ENCODE measurements at regions not wholly inside any gene's neighbourhood (a gene's known extent, or its start where the extent isn't known, plus 50 kb on each side); places are given as distances from the start of the nearest gene placed in this dataset.

- H3K4me3 ChIP-seq (ENCODE audit: low read depth, low read length): no peak overlapping the region
- no peak for DNase-seq (ENCODE audit: low read depth)
- TF ChIP-seq, protein P1, sequence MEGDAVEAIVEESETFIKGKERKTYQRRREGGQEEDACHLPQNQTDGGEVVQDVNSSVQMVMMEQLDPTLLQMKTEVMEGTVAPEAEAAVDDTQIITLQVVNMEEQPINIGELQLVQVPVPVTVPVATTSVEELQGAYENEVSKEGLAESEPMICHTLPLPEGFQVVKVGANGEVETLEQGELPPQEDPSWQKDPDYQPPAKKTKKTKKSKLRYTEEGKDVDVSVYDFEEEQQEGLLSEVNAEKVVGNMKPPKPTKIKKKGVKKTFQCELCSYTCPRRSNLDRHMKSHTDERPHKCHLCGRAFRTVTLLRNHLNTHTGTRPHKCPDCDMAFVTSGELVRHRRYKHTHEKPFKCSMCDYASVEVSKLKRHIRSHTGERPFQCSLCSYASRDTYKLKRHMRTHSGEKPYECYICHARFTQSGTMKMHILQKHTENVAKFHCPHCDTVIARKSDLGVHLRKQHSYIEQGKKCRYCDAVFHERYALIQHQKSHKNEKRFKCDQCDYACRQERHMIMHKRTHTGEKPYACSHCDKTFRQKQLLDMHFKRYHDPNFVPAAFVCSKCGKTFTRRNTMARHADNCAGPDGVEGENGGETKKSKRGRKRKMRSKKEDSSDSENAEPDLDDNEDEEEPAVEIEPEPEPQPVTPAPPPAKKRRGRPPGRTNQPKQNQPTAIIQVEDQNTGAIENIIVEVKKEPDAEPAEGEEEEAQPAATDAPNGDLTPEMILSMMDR (IDR thresholded peaks at IDR 0.05; ENCODE audit: low read depth, low read length): no peak
- TF ChIP-seq, protein P2, sequence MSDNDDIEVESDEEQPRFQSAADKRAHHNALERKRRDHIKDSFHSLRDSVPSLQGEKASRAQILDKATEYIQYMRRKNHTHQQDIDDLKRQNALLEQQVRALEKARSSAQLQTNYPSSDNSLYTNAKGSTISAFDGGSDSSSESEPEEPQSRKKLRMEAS (IDR thresholded peaks at IDR 0.05; ENCODE audit: low read depth, low read length): no peak
- TF ChIP-seq POLR2A (IDR thresholded peaks at IDR 0.05; ENCODE audit: extremely low read depth, insufficient read length) (no peak), MYC (IDR thresholded peaks at IDR 0.05; ENCODE audit: low read depth, low read length) (no peak)
Measured at GRCh38 chr1:30402031-30402430, 321.4 kb downstream of the MATN1 start.

DNA sequence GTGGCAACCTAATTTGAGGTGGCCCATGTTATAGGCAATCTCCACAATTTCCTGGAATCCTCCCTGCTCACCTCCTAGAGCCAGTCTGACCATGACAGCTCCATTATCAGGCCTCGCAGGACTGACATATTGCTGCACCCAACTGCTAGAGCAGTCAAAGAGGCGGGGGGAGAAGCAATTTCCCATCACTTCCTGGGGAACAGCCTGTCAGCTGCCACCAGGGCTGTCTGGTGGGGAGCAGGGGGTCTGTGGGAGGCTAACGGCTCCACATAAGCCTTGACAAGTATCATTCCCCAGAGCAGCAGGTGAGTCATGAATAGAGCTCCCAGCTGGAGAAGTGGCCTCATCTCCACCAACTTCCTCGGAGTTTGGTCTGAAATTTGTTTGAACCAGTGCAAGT is 322.9 kb downstream of the MATN1 start:
- DNase-seq (ENCODE audit: low read depth): no peak
- TF ChIP-seq, protein P2 (IDR thresholded peaks at IDR 0.05; ENCODE audit: low read depth, low read length): no peak
- TF ChIP-seq MYC (IDR thresholded peaks at IDR 0.05; ENCODE audit: low read depth, low read length) (no peak), POLR2A (IDR thresholded peaks at IDR 0.05; ENCODE audit: extremely low read depth, insufficient read length) (no peak)
- TF ChIP-seq, protein P1 (IDR thresholded peaks at IDR 0.05; ENCODE audit: low read depth, low read length): no peak
- H3K4me3 ChIP-seq (ENCODE audit: low read depth, low read length): no peak overlapping the region

DNA sequence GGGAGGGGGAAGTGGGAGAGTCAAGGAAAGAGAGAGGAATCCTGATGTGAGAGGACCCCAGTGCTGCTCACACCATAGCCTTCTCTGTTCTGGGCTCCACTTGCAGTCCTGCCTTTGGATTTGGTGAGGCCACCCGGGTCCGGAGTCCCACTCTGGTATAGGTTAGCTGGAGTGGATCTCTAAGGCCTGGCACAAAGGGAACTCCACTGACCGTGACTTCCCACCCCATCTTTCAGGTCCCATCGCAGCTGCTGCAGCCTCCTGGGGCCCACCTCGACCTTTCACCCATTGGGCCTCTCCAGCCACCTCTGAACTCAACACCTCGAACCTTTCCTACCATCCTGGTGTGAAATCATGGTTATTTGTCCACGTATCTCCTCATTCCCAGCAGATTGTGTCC is 324.4 kb downstream of the MATN1 start:
- H3K4me3 ChIP-seq (ENCODE audit: low read depth, low read length): no peak overlapping the region
- TF ChIP-seq MYC (IDR thresholded peaks at IDR 0.05; ENCODE audit: low read depth, low read length): no peak
- TF ChIP-seq POLR2A (IDR thresholded peaks at IDR 0.05; ENCODE audit: extremely low read depth, insufficient read length): no peak
- TF ChIP-seq, protein P1 (IDR thresholded peaks at IDR 0.05; ENCODE audit: low read depth, low read length): no peak
- TF ChIP-seq, protein P2 (IDR thresholded peaks at IDR 0.05; ENCODE audit: low read depth, low read length): no peak
- DNase-seq (ENCODE audit: low read depth): no peak

- H3K4me3 ChIP-seq (ENCODE audit: low read depth, low read length): no peak overlapping the region
- TF ChIP-seq POLR2A (IDR thresholded peaks at IDR 0.05; ENCODE audit: extremely low read depth, insufficient read length) (no peak), MYC (IDR thresholded peaks at IDR 0.05; ENCODE audit: low read depth, low read length) (no peak)
- TF ChIP-seq, protein P1 (IDR thresholded peaks at IDR 0.05; ENCODE audit: low read depth, low read length): no peak
- TF ChIP-seq, protein P2 (IDR thresholded peaks at IDR 0.05; ENCODE audit: low read depth, low read length): no peak
- no peak for DNase-seq (ENCODE audit: low read depth)
Measured at GRCh38 chr1:30397576-30397975, 325.8 kb downstream of the MATN1 start.

GRCh38 chr1:30395631-30396030 is 327.8 kb downstream of the MATN1 start:
- DNase-seq (ENCODE audit: low read depth): no peak
- TF ChIP-seq, protein P1 (IDR thresholded peaks at IDR 0.05; ENCODE audit: low read depth, low read length): no peak
- TF ChIP-seq, protein P2 (IDR thresholded peaks at IDR 0.05; ENCODE audit: low read depth, low read length): no peak
- TF ChIP-seq POLR2A (IDR thresholded peaks at IDR 0.05; ENCODE audit: extremely low read depth, insufficient read length) (no peak), MYC (IDR thresholded peaks at IDR 0.05; ENCODE audit: low read depth, low read length) (no peak)
- H3K4me3 ChIP-seq (ENCODE audit: low read depth, low read length): no peak overlapping the region

DNA sequence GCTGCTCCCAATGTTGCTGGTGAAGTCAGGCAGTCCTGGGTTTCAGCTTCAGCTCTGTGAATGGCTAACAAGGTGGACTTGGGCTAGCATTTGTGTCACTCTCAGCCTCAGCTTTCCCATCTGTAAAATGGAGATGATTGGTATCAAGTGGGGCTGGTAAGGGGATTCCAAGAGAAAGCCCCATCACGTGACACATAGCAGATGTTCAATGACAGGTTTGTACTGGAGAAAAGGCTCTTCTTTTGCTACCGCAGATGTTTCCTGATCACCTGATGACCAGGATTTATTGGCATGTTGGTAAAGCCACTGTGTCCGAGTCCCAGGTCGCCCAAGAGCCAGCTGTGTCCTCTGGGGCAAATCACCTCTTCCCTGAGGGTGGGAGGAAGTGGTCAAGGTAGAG is 335.0 kb downstream of the MATN1 start:
- TF ChIP-seq POLR2A (IDR thresholded peaks at IDR 0.05; ENCODE audit: extremely low read depth, insufficient read length) (no peak), MYC (IDR thresholded peaks at IDR 0.05; ENCODE audit: low read depth, low read length) (no peak)
- TF ChIP-seq, protein P1 (IDR thresholded peaks at IDR 0.05; ENCODE audit: low read depth, low read length): no peak
- TF ChIP-seq, protein P2 (IDR thresholded peaks at IDR 0.05; ENCODE audit: low read depth, low read length): no peak
- DNase-seq (ENCODE audit: low read depth): no peak
- H3K4me3 ChIP-seq (ENCODE audit: low read depth, low read length): no peak overlapping the region

Measured in NB4 (cell line).